Activated gamma-delta T cell treated with Interleukin-2 at 50 U/mL for 16 hours (primary cell): ENCODE measurements at regions not wholly inside any gene's neighbourhood (a gene's known extent, or its start where the extent isn't known, plus 50 kb on each side); places are given as distances from the start of the nearest gene placed in this dataset.

ENCODE experiments used
- DNase-seq: peaks from one replicate; pipeline ENCODE4 v3.0.0-alpha.2; 2020

- DNase-seq, result no peak
Observed at GRCh38 chr15:38864122-38864521, 299.5 kb upstream of the RASGRP1 start.

- no peak for DNase-seq
Observed at GRCh38 chr15:38864827-38865581, 300.4 kb upstream of the RASGRP1 start.

DNA sequence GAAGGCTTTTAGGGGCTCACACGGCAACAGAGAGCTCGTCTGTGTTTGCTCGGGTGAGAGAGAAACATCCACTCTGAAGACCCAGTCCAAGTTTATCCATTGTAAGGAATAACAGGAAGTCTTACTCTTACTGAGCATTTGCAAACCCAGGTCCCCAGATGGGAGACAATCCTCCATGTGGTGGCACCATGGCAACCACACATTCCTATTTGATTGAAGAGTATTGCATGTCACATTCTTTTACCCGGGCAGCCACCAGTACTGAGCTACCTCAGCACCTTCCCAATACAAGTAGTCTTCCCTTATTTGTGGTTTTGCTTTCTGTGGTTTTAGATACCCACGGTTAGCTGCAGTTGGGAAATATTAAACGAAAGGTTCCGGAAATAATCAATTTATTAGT, 302.9 kb upstream of the RASGRP1 start:
- no peak for DNase-seq

DNA sequence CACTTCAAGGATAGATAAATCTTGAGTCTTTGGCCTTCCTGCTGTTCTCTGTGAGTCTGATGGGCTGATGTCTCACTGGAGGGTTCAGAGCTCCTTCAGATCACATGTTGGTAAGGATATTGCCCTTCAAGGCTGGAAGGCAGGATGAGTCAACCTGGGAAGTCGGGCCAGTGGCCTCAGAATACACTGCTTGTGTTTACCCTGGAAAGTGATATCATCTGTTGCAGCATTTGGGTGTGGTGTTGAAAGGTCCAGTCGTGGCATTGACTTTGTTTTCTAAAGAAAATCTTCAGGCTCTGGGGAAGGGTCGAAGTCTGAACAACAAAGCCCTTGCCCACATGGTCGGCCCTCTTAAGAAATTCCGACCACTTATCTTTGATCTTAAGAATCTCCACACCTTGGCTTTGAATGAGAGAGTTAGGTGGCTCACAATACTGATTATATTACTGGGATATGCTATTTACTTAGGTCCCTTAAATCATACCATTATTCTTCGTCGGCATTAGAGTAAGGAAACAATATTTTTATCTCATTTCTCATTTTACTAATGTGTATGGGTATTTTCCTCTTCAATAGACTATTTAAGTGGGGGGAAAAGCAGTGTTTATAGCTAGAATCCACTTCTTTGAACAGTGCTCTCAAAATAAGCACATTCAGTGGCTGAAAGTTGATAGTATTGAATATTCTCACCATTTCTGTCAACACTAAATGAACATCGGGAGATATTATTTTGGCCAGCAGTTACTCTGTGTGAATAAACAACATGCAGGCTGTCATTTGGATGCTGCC, 303.9 kb upstream of the RASGRP1 start:
- no peak for DNase-seq

DNA sequence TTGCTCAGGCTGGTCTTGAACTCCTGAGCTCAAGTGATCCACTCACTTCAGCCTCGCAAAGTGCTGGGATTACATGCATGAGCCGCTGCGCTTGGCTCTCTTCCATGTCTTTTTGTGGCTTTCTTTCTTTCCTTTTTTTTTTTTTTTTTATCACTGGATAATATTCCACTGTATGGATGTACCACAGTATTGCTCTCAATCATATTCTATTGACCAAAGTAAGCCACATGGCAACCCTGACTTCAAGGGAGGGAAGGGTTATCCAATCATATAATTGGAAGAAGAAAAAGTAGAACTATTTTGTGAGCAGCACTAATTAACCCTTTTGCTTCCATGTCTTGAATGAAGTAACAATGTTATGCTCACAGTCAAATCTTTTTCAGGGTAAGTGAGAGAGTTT, 307.0 kb upstream of the RASGRP1 start:
- no peak for DNase-seq

- no peak for DNase-seq
Observed at GRCh38 chr15:38872732-38873131, 308.1 kb upstream of the RASGRP1 start.

GRCh38 chr15:38873158-38873557, 308.5 kb upstream of the RASGRP1 start:
- DNase-seq, result no peak

DNA sequence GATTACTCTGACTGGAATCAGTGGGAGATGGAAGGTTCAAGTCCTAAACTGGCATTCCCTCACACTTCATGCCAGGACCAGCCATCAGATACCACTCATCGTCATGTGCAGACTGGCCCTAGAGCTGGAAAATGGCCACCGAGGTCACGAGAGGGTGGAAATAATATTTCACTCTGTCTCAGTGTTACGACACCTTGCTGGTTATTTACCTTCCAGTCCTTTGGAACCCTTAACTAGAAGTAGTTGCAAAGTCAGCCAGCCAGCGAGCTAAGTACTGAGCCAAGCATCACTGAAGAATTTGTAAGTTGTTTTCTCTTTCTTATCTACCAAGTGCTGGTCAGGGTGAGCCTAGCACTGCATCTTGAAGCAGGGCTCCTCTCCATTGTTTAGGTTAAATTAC, 309.9 kb upstream of the RASGRP1 start:
- DNase-seq, result no peak

DNA sequence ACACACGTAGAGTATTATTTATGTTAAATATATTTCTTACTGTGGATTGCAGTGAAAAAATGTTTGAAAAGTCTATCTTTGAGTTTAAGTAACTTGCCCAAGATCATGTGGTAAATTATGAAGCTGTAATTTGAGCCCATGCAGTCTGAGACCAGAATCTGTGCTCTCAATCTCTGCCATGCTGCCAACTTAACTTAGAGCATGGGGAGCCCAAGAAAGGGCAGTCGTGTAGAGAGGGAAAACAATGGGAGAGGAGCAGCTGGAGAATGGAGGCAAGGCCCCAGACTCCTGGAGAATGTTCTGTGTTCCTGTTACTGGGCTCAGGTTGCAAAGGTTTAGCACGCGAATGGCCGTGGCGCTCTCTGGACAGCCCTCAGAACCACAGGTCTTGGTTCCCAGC, 311.6 kb upstream of the RASGRP1 start:
- DNase-seq, result no peak

GRCh38 chr15:38876621-38877020, 312.0 kb upstream of the RASGRP1 start:
- DNase-seq, result no peak

DNA sequence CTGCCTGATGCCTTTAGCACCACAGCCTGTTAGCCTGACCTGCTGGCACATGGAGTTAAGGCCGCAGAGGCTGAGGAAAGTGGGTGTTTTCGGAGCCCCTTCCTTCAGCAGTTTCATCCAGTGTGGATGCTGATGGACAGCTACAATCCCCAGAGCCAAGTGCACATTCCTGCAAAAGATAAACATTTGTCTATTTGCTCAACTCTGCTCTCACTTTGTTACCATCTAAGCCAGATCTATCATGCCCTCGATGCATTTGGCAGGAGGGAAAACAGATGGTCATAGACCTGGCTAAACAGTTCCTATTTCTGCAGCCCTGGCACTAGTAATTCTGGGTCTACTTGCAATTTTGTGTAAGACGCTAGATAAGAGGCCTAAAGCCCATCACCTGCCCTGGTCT, 312.9 kb upstream of the RASGRP1 start:
- DNase-seq, result no peak

DNA sequence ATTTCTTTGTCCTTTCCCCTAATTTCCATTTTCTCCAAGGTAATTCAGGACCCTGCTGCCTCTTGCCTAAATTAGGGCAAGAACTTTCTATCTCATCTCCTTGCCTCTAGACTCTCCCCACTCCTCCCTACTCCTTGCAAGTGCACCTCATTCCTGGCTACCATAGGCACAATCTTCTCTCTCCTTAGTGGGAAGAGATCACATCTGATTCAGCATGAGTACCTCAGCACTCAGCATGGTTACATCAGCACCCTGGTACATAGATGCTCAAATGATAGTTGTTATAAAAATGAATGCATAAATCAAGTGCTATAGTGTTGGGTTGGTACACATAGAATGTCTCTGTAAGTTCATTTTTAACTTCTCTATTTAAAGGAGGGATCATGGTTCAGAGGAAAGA, 313.4 kb upstream of the RASGRP1 start:
- no peak for DNase-seq

- DNase-seq, result no peak
Observed at GRCh38 chr15:38878926-38879325, 314.3 kb upstream of the RASGRP1 start.

DNA sequence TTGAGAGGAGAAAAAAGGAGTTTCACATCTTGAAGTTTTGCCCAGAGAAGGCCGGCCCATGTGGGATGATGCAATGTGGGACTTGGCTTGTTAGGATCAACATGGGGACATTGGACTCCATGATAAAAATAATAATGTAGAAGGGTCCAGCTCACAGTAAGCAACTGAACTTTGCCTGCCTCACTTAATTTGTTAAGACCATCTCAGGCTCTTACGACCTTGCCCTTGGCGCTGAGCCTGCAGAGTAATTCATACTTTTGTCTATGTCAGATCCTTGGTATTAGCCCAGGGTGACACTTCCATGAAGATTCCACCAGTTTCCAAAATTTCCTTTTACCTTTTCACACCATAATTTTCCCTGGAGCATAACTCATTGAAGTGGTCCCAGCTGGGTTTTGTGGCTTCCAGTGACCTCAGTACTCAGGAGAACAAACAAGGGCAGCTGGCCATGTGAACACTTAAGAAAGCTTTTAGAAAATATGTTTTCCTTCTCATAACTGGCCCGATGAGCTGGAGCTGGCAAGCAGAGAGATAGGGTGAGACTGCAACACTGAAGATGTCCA, 315.4 kb upstream of the RASGRP1 start:
- DNase-seq, result no peak

- DNase-seq, result no peak
Observed at GRCh38 chr15:38882221-38882620, 317.6 kb upstream of the RASGRP1 start.

DNA sequence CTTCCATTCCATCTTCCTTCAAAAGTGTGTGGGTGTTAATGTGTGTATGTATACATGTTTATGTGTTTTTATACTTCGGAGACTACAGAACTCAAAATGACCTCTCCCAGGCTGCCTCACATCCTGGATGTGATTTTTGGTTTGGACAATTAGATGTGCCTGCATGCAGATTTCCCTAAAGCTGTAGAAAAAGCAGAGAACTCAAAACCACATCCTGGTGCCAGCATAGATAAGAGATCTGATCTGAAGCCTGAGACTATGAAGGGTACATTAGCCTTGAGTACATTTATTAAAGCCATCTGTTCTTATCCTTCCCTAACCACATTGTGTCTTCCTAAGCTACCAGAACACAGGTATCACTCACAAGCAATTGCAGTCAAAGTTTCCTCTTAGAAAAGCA, 319.4 kb upstream of the RASGRP1 start:
- no peak for DNase-seq

- no peak for DNase-seq
Observed at GRCh38 chr15:38885001-38885400, 320.4 kb upstream of the RASGRP1 start.

GRCh38 chr15:38885471-38885952, 320.9 kb upstream of the RASGRP1 start:
- no peak for DNase-seq

DNA sequence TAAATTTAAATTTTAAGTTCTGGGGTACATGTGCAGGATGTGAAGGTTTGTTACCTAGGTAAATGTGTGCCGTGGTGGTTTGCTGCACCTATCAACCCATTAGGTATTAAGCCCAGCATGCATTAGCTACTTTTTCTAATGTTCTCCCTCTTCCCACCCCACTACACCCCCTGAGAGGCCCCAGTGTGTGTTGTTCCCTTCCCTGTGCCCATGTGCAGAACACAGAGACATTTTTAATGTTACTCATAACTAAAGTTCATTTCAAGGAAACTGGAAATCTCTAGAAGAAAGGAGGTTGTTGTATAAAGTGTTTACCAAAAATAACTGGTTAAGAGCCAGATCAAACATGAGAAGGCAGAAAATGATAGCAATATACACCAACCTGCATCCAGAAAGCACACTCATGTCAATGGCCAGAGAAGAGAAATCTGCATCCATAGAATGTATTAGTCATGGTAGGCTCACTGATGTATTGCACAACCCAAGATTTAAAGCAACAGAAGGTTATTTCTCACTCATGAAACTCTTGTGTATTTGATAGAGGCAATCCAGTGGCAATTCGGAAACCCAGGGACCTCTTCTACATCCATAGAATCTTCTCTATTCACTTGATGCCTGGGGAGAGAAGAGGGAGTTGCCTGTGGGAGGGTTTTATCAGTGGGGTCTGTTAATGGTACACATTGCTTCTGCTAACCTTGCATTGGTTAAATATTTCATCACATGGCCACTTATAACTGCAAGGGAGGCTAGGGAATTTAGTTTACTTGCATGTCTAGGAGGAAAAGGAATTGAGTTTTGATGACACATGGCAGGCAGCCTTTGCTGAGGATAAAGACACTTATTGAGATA, 321.9 kb upstream of the RASGRP1 start:
- DNase-seq, result no peak

- DNase-seq, result no peak
Observed at GRCh38 chr15:38888701-38889221, 324.1 kb upstream of the RASGRP1 start.

- no peak for DNase-seq
Observed at GRCh38 chr15:38890194-38890593, 325.6 kb upstream of the RASGRP1 start.

- no peak for DNase-seq
Observed at GRCh38 chr15:38893925-38894242, 329.3 kb upstream of the RASGRP1 start.
